HG03469 (cell line): ENCODE measurements at regions not wholly inside any gene's neighbourhood (a gene's known extent, or its start where the extent isn't known, plus 50 kb on each side); places are given as distances from the start of the nearest gene placed in this dataset.
"Not testable (repeated sequence)": the region's sequence is repeated elsewhere in the genome, so short reads cannot be mapped to it uniquely, and the experiment has no call there.

Experiments used
- ATAC-seq: cut with Tn5 transposase; IDR thresholded peaks from one replicate; pipeline ENCODE4 v1.9.1; 2021; ENCODE audit warnings: mild to moderate bottlenecking, moderate library complexity, moderate number of reproducible peaks; ENCODE audit not compliant: unreplicated experiment

- no peak for ATAC-seq
Measured at GRCh38 chr3:6602329-6602728, 258.6 kb upstream of the GRM7 start.

- peak; percentile 45 for ATAC-seq
Measured at GRCh38 chr3:6605227-6605626, 255.7 kb upstream of the GRM7 start.

GRCh38 chr3:6608843-6609242, 252.1 kb upstream of the GRM7 start:
- no peak for ATAC-seq

- no peak for ATAC-seq
Measured at GRCh38 chr3:6612034-6612616, 248.8 kb upstream of the GRM7 start.

- ATAC-seq, result no peak
Measured at GRCh38 chr3:6622260-6622659, 238.7 kb upstream of the GRM7 start.

GRCh38 chr3:6622712-6623111, 238.2 kb upstream of the GRM7 start:
- no peak for ATAC-seq

- no peak for ATAC-seq
Measured at GRCh38 chr3:6631376-6631775, 229.5 kb upstream of the GRM7 start.

GRCh38 chr3:6640907-6641306, 220.0 kb upstream of the GRM7 start:
- no peak for ATAC-seq

GRCh38 chr3:6644070-6644929, 216.6 kb upstream of the GRM7 start:
- peak; percentile 41 for ATAC-seq

GRCh38 chr3:6654670-6655069, 206.2 kb upstream of the GRM7 start:
- no peak for ATAC-seq

GRCh38 chr3:6655275-6655674, 205.6 kb upstream of the GRM7 start:
- ATAC-seq, result no peak

- ATAC-seq, result no peak
Measured at GRCh38 chr3:6657591-6657990, 203.3 kb upstream of the GRM7 start.

GRCh38 chr3:6667354-6667753, 193.6 kb upstream of the GRM7 start:
- ATAC-seq, result no peak

GRCh38 chr3:6671363-6671762, 189.6 kb upstream of the GRM7 start:
- no peak for ATAC-seq

GRCh38 chr3:6679510-6679909, 181.4 kb upstream of the GRM7 start:
- ATAC-seq, result peak; percentile 24

GRCh38 chr3:6680119-6680806, 180.7 kb upstream of the GRM7 start:
- ATAC-seq, result peak; percentile 94

GRCh38 chr3:6697285-6697684, 163.6 kb upstream of the GRM7 start:
- ATAC-seq, result no peak

- ATAC-seq, result peak; percentile 85
Measured at GRCh38 chr3:6697722-6698121, 163.2 kb upstream of the GRM7 start.

- ATAC-seq, result not testable (repeated sequence)
Measured at GRCh38 chr3:6704817-6705216, 156.1 kb upstream of the GRM7 start.

- no peak for ATAC-seq
Measured at GRCh38 chr3:6706777-6707176, 154.1 kb upstream of the GRM7 start.

GRCh38 chr3:6709178-6709577, 151.7 kb upstream of the GRM7 start:
- ATAC-seq, result no peak

GRCh38 chr3:6714962-6715361, 146.0 kb upstream of the GRM7 start:
- ATAC-seq, result no peak
